K562 (cell line): ENCODE measurements at regions not wholly inside any gene's neighbourhood (a gene's known extent, or its start where the extent isn't known, plus 50 kb on each side); places are given as distances from the start of the nearest gene placed in this dataset.

ENCODE experiments used
- ATAC-seq: fragments of 200-7000 bp; cut with Tn5 transposase; 3 replicates; pipeline ENCODE4 v1.9.1; 2020; ENCODE audit warnings: moderate library complexity
- BruUV-seq: library from RNA; stranded (reverse); fragments of 400-500 nt; replicated peaks from 2 replicates; lab custom pipeline; 2021; lab: Mats Ljungman, UMichigan
- CTCF ChIA-PET: fragments of 300-600 bp; formaldehyde crosslinking; extraction: SDS; loops from one replicate; lab custom pipeline; 2021; ENCODE audit warnings: low intra/inter-chr PET ratio; lab: Yijun Ruan, JAX
- POLR2A ChIA-PET: fragments of 300-600, 350-650 bp; sonication (Branson Sonifier 250); formaldehyde crosslinking; extraction: SDS; loops from one replicate; lab custom pipeline; 2021; ENCODE audit warnings: antibody characterized with exemption, inconsistent platforms; lab: Yijun Ruan, JAX
- DNase-seq, 4 experiments: peaks; one replicate each; pipeline versions ENCODE4 v3.0.0 to v3.0.0-alpha.2; 2011 to 2018; ENCODE audit warnings: low spot score in 3 of 4, mixed read lengths in 3 of 4; ENCODE audit errors: extremely low read depth in 1 of 4
- FAIRE-seq: peaks from 2 replicates; lab custom pipeline; 2011; peaks lifted over from hg19 to GRCh38; lab: Jason Lieb, UNC
- H2AFZ ChIP-seq: 2 replicates; pipeline ENCODE4 v1.6.0; 2011; ENCODE audit warnings: low read depth, low read length, control low read depth, inconsistent platforms
- H3K27ac ChIP-seq: fragments of 200-600 bp; 3 replicates; pipeline ENCODE4 v1.8.0; 2011; ENCODE audit warnings: low read depth, mild to moderate bottlenecking, control low read depth, inconsistent platforms, low read length, moderate library complexity, mixed read lengths; ENCODE audit errors: extremely low read depth
- H3K27me3 ChIP-seq, 2 experiments: fragments of 300-600 bp in 1 of 2; 2 replicates in 1 of 2; 3 replicates in 1 of 2; pipeline versions ENCODE4 v1.6.0 to v1.8.0; 2011; ENCODE audit warnings: inconsistent platforms in 2 of 2, low read length in 2 of 2, mild to moderate bottlenecking in 1 of 2, mixed read lengths in 1 of 2, moderate library complexity in 1 of 2; ENCODE audit not compliant: control insufficient read depth in 2 of 2, insufficient read depth in 2 of 2
- H3K36me3 ChIP-seq: fragments of 300-600 bp; 3 replicates; pipeline ENCODE4 v1.8.0; 2011; ENCODE audit warnings: mild to moderate bottlenecking, low read length, inconsistent platforms; ENCODE audit not compliant: control insufficient read depth, insufficient read depth
- H3K4me1 ChIP-seq, 2 experiments: fragments of 200-600 bp in 1 of 2; replicated peaks in 1 of 2; 2 replicates in 1 of 2; 3 replicates in 1 of 2; pipeline versions ENCODE4 v1.5.1 to v1.8.0; 2011; ENCODE audit warnings: inconsistent platforms in 2 of 2, low read length in 2 of 2, mild to moderate bottlenecking in 1 of 2, mixed read lengths in 1 of 2, moderate library complexity in 1 of 2; ENCODE audit not compliant: control insufficient read depth in 2 of 2, insufficient read depth in 2 of 2
- H3K4me2 ChIP-seq: 2 replicates; pipeline ENCODE4 v1.6.1; 2011; ENCODE audit warnings: low read length, control low read depth, inconsistent platforms, mixed read lengths; ENCODE audit not compliant: insufficient read depth
- H3K4me3 ChIP-seq: fragments of 200-600 bp; sonication (generic), shearing (Covaris generic); 2 replicates; pipeline ENCODE4 v1.5.1; 2016; ENCODE audit warnings: control low read depth, inconsistent platforms
- H3K79me2 ChIP-seq: fragments of 200-600 bp; 3 replicates; pipeline ENCODE4 v1.8.0; 2011; ENCODE audit warnings: low read length, inconsistent platforms; ENCODE audit not compliant: control insufficient read depth, insufficient read depth
- H3K9ac ChIP-seq, 2 experiments: 2 replicates each; pipeline versions ENCODE4 v1.6.0 to v1.6.1; 2011; ENCODE audit warnings: low read depth in 2 of 2, low read length in 2 of 2, control low read depth in 1 of 2, inconsistent platforms in 1 of 2, mild to moderate bottlenecking in 1 of 2, mixed read lengths in 1 of 2; ENCODE audit not compliant: insufficient read depth in 1 of 2
- H3K9me1 ChIP-seq: one replicate; pipeline ENCODE4 v1.6.0; 2011; ENCODE audit warnings: inconsistent platforms, mild to moderate bottlenecking, low read length, moderate library complexity; ENCODE audit not compliant: control insufficient read depth, insufficient read depth
- H3K9me3 ChIP-seq: replicated peaks from 2 replicates; pipeline ENCODE4 v1.5.1; 2011; ENCODE audit warnings: low read depth, low read length, inconsistent platforms; ENCODE audit not compliant: control insufficient read depth, insufficient read depth
- H4K20me1 ChIP-seq: replicated peaks from 2 replicates; pipeline ENCODE4 v1.6.1; 2011; ENCODE audit warnings: low read length, inconsistent platforms, mixed read lengths; ENCODE audit not compliant: control insufficient read depth, insufficient read depth
- BRD4 ChIP-seq: fragments of 200-600 bp; sonication (generic); IDR thresholded peaks from 2 replicates; pipeline ENCODE4 v1.6.1; 2017; ENCODE audit warnings: inconsistent platforms
- EP400 ChIP-seq: fragments of 450-650 bp; IDR thresholded peaks from 2 replicates; pipeline ENCODE4 v1.6.1; 2017; ENCODE audit warnings: antibody characterized with exemption, mild to moderate bottlenecking, moderate library complexity
- PRPF4 ChIP-seq: fragments of 200-400 bp; formaldehyde crosslinking; IDR thresholded peaks from one replicate; pipeline ENCODE4 v1.6.1; 2017; ENCODE audit warnings: low read length, low read depth, mild to moderate bottlenecking; ENCODE audit not compliant: insufficient read depth, poor library complexity, severe bottlenecking
- WGBS: fragments of 100-300 bp; shearing (Covaris generic); methylation state at CpG from one replicate; pipeline ENCODE4 v1.1.6; 2016; ENCODE audit warnings: low coverage, mixed read lengths; ENCODE audit not compliant: insufficient coverage; ENCODE audit errors: missing lambda C conversion rate; 5-methylcytosine and 5-hydroxymethylcytosine counted together
- in situ Hi-C: fragments of 300-500 bp; cut with MboI; formaldehyde crosslinking; loops from 4 replicates; pipeline ENCODE4 v1.15.0; 2018; ENCODE audit warnings: inconsistent platforms, mixed read lengths
- intact Hi-C: fragments of 100-400 bp; cut with micrococcal nuclease; formaldehyde crosslinking; loops from 2 replicates; pipeline ENCODE4 v1.14.2; 2022
- TF ChIP-seq, protein P1 (sequence below): fragments of 450-650 bp; formaldehyde crosslinking; IDR thresholded peaks from 2 replicates; pipeline ENCODE4 v1.4.0; 2022; ENCODE audit warnings: missing genetic modification characterization

DNA sequence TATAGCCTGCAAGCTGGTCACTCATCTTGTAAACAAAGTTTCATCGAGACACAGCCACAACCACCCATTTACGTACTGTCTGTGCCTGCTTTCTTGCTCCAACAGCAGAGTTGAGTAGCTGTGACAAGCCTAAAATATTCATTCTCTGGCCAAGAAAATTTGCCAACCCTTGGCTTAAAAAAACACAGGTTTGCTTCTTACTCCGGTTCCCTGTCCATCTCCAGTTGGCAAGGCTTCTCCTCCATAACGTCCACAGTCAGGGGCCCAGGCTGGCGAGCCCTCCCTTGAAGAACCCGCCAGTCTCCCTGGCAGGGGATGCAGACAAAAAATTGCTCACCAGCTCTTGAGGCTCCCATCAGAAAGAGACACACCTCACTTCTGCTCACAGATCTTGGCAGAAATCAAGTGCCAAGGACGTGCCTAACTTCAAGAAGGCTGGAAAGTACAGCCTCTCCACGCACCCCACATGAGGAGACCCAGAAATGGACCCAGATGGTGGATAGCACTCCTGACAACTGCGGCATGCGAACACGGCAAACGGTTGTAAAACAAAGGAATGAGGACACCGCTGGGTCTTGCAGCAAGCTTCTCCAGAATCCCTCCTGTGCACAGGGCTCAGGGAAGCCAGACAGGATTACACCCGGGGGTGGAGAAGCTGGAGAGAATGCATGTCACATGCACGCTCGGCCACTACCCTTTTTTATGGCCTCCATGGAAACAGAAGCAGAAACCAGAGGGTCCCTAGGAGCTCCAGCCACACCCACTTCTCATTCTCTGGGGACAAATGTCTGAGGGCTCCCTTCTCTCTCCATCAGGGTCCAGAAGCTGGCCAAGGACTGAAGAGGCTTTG lies 59.8 kb upstream of the SIRPA start:
- no peak overlapping the region for H3K9ac ChIP-seq
- H3K27ac ChIP-seq, result no peak overlapping the region
- no peaks in the 10 kb centered on the region for H4K20me1 ChIP-seq
- no peaks in the 10 kb centered on the region for H3K4me1 ChIP-seq
- ATAC-seq, result no peak
- no peaks in the 10 kb centered on the region for H3K36me3 ChIP-seq
- H3K79me2 ChIP-seq, result no peaks in the 10 kb centered on the region
- BruUV-seq, result no TSS peak
- no peak for DNase-seq
- ChIA-PET POLR2A (interaction anchor here (0.6 kb wide), 1 partner anchor 11 kb away, joined by 3 read pairs; no protein-coding TSS in a partner anchor), CTCF (no interaction called here)
- H2AFZ ChIP-seq, result no peak overlapping the region
- under 1% methylated on average over 15 of the region's 16 CpGs for WGBS
- H3K9me3 ChIP-seq, result no peaks in the 10 kb centered on the region
- H3K4me2 ChIP-seq, result no peak overlapping the region
- FAIRE-seq, result no peak
- intact Hi-C loops, result no loop called here
- TF ChIP-seq PRPF4, result no peak
- TF ChIP-seq BRD4, result no peak
- no peak for TF ChIP-seq EP400
- TF ChIP-seq, protein P1, sequence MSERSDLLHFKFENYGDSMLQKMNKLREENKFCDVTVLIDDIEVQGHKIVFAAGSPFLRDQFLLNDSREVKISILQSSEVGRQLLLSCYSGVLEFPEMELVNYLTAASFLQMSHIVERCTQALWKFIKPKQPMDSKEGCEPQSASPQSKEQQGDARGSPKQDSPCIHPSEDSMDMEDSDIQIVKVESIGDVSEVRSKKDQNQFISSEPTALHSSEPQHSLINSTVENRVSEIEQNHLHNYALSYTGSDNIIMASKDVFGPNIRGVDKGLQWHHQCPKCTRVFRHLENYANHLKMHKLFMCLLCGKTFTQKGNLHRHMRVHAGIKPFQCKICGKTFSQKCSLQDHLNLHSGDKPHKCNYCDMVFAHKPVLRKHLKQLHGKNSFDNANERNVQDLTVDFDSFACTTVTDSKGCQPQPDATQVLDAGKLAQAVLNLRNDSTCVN (CRISPR knock-in tag), result no peak
- H3K27me3 ChIP-seq, result peaks cover 0 to 20% of the 10 kb centered on the region in 2 experiments; a peak in 3 of 5 replicates
- no peaks in the 10 kb centered on the region for H3K9me1 ChIP-seq
- no peak overlapping the region for H3K4me3 ChIP-seq
- in situ Hi-C loops, result no loop called here
